H9 (cell line): ENCODE measurements at regions not wholly inside any gene's neighbourhood (a gene's known extent, or its start where the extent isn't known, plus 50 kb on each side); places are given as distances from the start of the nearest gene placed in this dataset.

Experiments used
- DNase-seq: peaks from one replicate; pipeline ENCODE4 v3.0.0-alpha.2; 2017
- H2AFZ ChIP-seq: one replicate; pipeline ENCODE4 v1.6.1; 2013; ENCODE audit warnings: mild to moderate bottlenecking, low read length, control low read depth, moderate library complexity
- H2AK5ac ChIP-seq: 2 replicates; pipeline ENCODE4 v1.6.1; 2013; ENCODE audit warnings: low read length, control low read depth, mixed read lengths; ENCODE audit not compliant: insufficient read length
- H2BK120ac ChIP-seq: one replicate; pipeline ENCODE4 v1.6.1; 2013; ENCODE audit warnings: low read depth, mild to moderate bottlenecking, low read length, control low read depth, inconsistent platforms; ENCODE audit not compliant: poor library complexity, severe bottlenecking
- H2BK12ac ChIP-seq: 2 replicates; pipeline ENCODE4 v1.6.1; 2013; ENCODE audit warnings: low read length, control low read depth, mixed read lengths, low read depth; ENCODE audit not compliant: insufficient read length
- H2BK15ac ChIP-seq: 2 replicates; pipeline ENCODE4 v1.6.1; 2013; ENCODE audit warnings: low read depth, low read length, control low read depth
- H2BK20ac ChIP-seq: one replicate; pipeline ENCODE4 v1.6.1; 2013; ENCODE audit warnings: low read depth, mild to moderate bottlenecking, low read length, control low read depth, inconsistent platforms; ENCODE audit not compliant: poor library complexity, severe bottlenecking
- H2BK5ac ChIP-seq: 2 replicates; pipeline ENCODE4 v1.6.1; 2013; ENCODE audit warnings: low read length, control low read depth, mixed read lengths; ENCODE audit not compliant: insufficient read length
- H3K14ac ChIP-seq: 2 replicates; pipeline ENCODE4 v1.6.1; 2013; ENCODE audit warnings: low read length, control low read depth; ENCODE audit not compliant: insufficient read depth
- H3K18ac ChIP-seq: 2 replicates; pipeline ENCODE4 v1.6.1; 2013; ENCODE audit warnings: low read depth, mild to moderate bottlenecking, mixed read lengths, low read length, control low read depth; ENCODE audit not compliant: insufficient read length
- H3K23ac ChIP-seq: 2 replicates; pipeline ENCODE4 v1.6.1; 2013; ENCODE audit warnings: low read length, control low read depth, mixed read lengths, low read depth; ENCODE audit not compliant: insufficient read length
- H3K23me2 ChIP-seq: 2 replicates; pipeline ENCODE4 v1.6.1; 2013; ENCODE audit warnings: low read depth, mild to moderate bottlenecking, mixed read lengths, low read length, control low read depth; ENCODE audit not compliant: insufficient read length, poor library complexity, severe bottlenecking
- H3K27ac ChIP-seq: 2 replicates; pipeline ENCODE4 v1.5.1; 2013; ENCODE audit warnings: low read length, control low read depth, mixed read lengths, low read depth; ENCODE audit not compliant: insufficient read length
- H3K27me3 ChIP-seq: 2 replicates; pipeline ENCODE4 v1.6.1; 2013; ENCODE audit warnings: low read length, control low read depth, inconsistent platforms; ENCODE audit not compliant: insufficient read depth
- H3K4ac ChIP-seq: 2 replicates; pipeline ENCODE4 v1.6.1; 2013; ENCODE audit warnings: low read depth, mild to moderate bottlenecking, control low read depth, inconsistent platforms, low read length, moderate library complexity
- H3K4me1 ChIP-seq: 2 replicates; pipeline ENCODE4 v1.6.1; 2013; ENCODE audit warnings: low read length, control low read depth, inconsistent platforms; ENCODE audit not compliant: insufficient read depth
- H3K4me2 ChIP-seq: 2 replicates; pipeline ENCODE4 v1.6.1; 2013; ENCODE audit warnings: low read length, control low read depth, mixed read lengths; ENCODE audit not compliant: insufficient read length, insufficient read depth
- H3K56ac ChIP-seq: 2 replicates; pipeline ENCODE4 v1.6.1; 2013; ENCODE audit warnings: low read depth, mild to moderate bottlenecking, mixed read lengths, low read length, control low read depth; ENCODE audit not compliant: insufficient read length
- H3K79me1 ChIP-seq: 2 replicates; pipeline ENCODE4 v1.6.1; 2013; ENCODE audit warnings: low read depth, mild to moderate bottlenecking, moderate library complexity, low read length, control low read depth, inconsistent platforms; ENCODE audit not compliant: insufficient read depth, poor library complexity, severe bottlenecking
- H3K79me2 ChIP-seq: 2 replicates; pipeline ENCODE4 v1.6.1; 2013; ENCODE audit warnings: low read length, control low read depth, inconsistent platforms; ENCODE audit not compliant: insufficient read depth
- H3K9ac ChIP-seq: 2 replicates; pipeline ENCODE4 v1.6.1; 2013; ENCODE audit warnings: low read length, control low read depth, mixed read lengths; ENCODE audit not compliant: insufficient read length; ENCODE audit errors: extremely low read depth
- H3K9me3 ChIP-seq: one replicate; pipeline ENCODE4 v1.6.1; 2013; ENCODE audit warnings: low read depth, low read length, inconsistent platforms; ENCODE audit not compliant: control insufficient read depth
- H3T11ph ChIP-seq: one replicate; pipeline ENCODE4 v1.6.1; 2013; ENCODE audit warnings: mild to moderate bottlenecking, low read length, control low read depth, inconsistent platforms
- H4K20me1 ChIP-seq: one replicate; pipeline ENCODE4 v1.6.1; 2013; ENCODE audit not compliant: control insufficient read depth, insufficient read length, insufficient read depth
- H4K5ac ChIP-seq: 2 replicates; pipeline ENCODE4 v1.6.1; 2013; ENCODE audit warnings: low read depth, mild to moderate bottlenecking, mixed read lengths, low read length, control low read depth; ENCODE audit not compliant: insufficient read length
- H4K8ac ChIP-seq: replicated peaks from 2 replicates; pipeline ENCODE4 v1.6.1; 2013; ENCODE audit warnings: low read length, control low read depth, mixed read lengths, low read depth; ENCODE audit not compliant: insufficient read length
- H4K91ac ChIP-seq: 2 replicates; pipeline ENCODE4 v1.6.1; 2013; ENCODE audit warnings: low read depth, mild to moderate bottlenecking, moderate library complexity, mixed read lengths, low read length, control low read depth; ENCODE audit not compliant: insufficient read length
- H3K27ac Mint-ChIP-seq, 3 experiments: 2 replicates in 2 of 3; 3 replicates in 1 of 3; pipeline ENCODE4 v1.8.0; 2020 to 2021; ENCODE audit warnings: mixed read lengths in 3 of 3, mild to moderate bottlenecking in 1 of 3, moderate library complexity in 1 of 3
- H3K27me3 Mint-ChIP-seq: 2 replicates; pipeline ENCODE4 v1.8.0; 2021; ENCODE audit warnings: low read depth, mild to moderate bottlenecking, moderate library complexity, mixed read lengths
- H3K36me3 Mint-ChIP-seq, 3 experiments: 2 replicates in 2 of 3; 3 replicates in 1 of 3; pipeline ENCODE4 v1.8.0; 2020 to 2021; ENCODE audit warnings: low read depth in 3 of 3, mixed read lengths in 3 of 3; ENCODE audit not compliant: insufficient read depth in 1 of 3
- H3K4me1 Mint-ChIP-seq, 2 experiments: 2 replicates each; pipeline ENCODE4 v1.8.0; 2020; ENCODE audit warnings: mixed read lengths in 2 of 2
- H3K4me3 Mint-ChIP-seq, 2 experiments: 2 replicates in 1 of 2; 3 replicates in 1 of 2; pipeline ENCODE4 v1.8.0; 2020 to 2021; ENCODE audit warnings: mild to moderate bottlenecking in 2 of 2, mixed read lengths in 2 of 2, moderate library complexity in 1 of 2
- H3K9me3 Mint-ChIP-seq, 2 experiments: 2 replicates in 1 of 2; 3 replicates in 1 of 2; pipeline ENCODE4 v1.8.0; 2020; ENCODE audit warnings: mild to moderate bottlenecking in 2 of 2, mixed read lengths in 2 of 2, moderate library complexity in 1 of 2
- WGBS: extraction: QIAGEN DNeasy Blood & Tissue Kit; methylation state at CpG from one replicate; pipeline ENCODE4 v1.1.7; 2013; ENCODE audit warnings: missing lambda C conversion rate, low lambda C conversion rate, mixed read lengths; ENCODE audit not compliant: insufficient read length; ENCODE audit errors: extremely low coverage; 5-methylcytosine and 5-hydroxymethylcytosine counted together
- TF ChIP-seq, protein P1 (sequence below): fragments of 200-600 bp; sonication (generic); conservative IDR thresholded peaks from 3 replicates; pipeline ENCODE4 v1.8.0; 2021; ENCODE audit warnings: antibody characterized with exemption, mild to moderate bottlenecking

DNA sequence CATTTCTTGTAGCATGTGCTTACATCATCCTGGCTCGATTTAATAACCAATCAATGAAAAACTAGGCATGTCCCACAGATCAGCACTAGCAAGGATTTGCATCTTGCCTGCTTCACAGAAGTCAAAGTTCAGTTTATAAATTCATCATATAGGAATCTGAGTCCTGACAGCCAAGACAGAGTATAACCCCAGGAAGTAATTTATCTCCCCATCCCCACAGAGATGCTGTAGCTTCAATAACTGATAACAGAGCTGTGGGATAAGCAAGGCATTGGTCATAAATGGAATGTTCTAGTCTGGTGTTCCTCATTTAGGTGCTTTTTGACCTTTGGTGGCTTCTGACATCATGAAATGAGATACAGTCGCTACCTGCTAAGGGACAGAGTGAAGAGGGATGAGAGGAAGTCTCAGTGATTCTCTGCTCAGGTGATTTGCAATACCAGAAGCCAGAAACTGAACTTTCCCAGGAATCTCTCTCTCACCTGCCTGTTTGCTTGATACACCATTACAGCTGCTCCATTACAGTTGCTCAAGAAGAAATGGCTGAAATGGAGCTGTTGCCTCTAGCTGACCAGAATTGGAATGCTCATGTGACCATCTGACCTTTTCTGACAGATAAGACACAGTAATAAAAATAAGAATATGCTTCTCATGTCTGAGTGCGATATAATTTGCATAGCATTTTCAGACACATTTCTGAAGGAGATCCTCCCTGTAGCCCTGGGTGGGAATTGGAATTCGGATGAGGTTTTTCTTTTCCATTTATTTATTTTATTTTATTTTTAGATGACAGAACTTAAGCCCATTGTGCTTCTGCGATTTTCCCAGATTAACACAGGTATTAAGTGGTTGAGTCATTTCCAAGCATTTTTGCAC, 217.1 kb upstream of the KCNMB2 start:
- no peak overlapping the region for H4K5ac ChIP-seq
- H3K27me3 ChIP-seq = no peaks in the 10 kb centered on the region
- no peak overlapping the region for H2BK5ac ChIP-seq
- H2BK15ac ChIP-seq = no peak overlapping the region
- H3K14ac ChIP-seq = no peak overlapping the region
- H2BK120ac ChIP-seq = no peak overlapping the region
- Mint-ChIP-seq H3K4me3 (no peak overlapping the region), H3K27ac (no peak overlapping the region), H3K9me3 (no peaks in the 10 kb centered on the region; a peak in 1 of 5 replicates), H3K36me3 (no peaks in the 10 kb centered on the region), H3K4me1 (peaks cover 0 to 4% of the 10 kb centered on the region in 2 experiments; a peak in 3 of 4 replicates), H3K27me3 (no peaks in the 10 kb centered on the region)
- DNase-seq = no peak
- H3K79me2 ChIP-seq = no peaks in the 10 kb centered on the region
- H3K56ac ChIP-seq = no peak overlapping the region
- no peak overlapping the region for H2AK5ac ChIP-seq
- H3T11ph ChIP-seq = no peak overlapping the region
- H3K79me1 ChIP-seq = no peaks in the 10 kb centered on the region
- no peak overlapping the region for H3K4ac ChIP-seq
- no peak overlapping the region for H2BK12ac ChIP-seq
- H2BK20ac ChIP-seq = no peak overlapping the region
- no peak overlapping the region for H4K8ac ChIP-seq
- WGBS = no CpG with 5 or more reads among the region's 5 CpGs
- no peak overlapping the region for H3K27ac ChIP-seq
- H3K9ac ChIP-seq = no peak overlapping the region
- TF ChIP-seq, protein P1, sequence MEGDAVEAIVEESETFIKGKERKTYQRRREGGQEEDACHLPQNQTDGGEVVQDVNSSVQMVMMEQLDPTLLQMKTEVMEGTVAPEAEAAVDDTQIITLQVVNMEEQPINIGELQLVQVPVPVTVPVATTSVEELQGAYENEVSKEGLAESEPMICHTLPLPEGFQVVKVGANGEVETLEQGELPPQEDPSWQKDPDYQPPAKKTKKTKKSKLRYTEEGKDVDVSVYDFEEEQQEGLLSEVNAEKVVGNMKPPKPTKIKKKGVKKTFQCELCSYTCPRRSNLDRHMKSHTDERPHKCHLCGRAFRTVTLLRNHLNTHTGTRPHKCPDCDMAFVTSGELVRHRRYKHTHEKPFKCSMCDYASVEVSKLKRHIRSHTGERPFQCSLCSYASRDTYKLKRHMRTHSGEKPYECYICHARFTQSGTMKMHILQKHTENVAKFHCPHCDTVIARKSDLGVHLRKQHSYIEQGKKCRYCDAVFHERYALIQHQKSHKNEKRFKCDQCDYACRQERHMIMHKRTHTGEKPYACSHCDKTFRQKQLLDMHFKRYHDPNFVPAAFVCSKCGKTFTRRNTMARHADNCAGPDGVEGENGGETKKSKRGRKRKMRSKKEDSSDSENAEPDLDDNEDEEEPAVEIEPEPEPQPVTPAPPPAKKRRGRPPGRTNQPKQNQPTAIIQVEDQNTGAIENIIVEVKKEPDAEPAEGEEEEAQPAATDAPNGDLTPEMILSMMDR = no peak
- no peak overlapping the region for H4K91ac ChIP-seq
- no peak overlapping the region for H3K23ac ChIP-seq
- H4K20me1 ChIP-seq = no peaks in the 10 kb centered on the region
- no peaks in the 10 kb centered on the region for H3K23me2 ChIP-seq
- no peaks in the 10 kb centered on the region for H3K4me1 ChIP-seq
- H3K9me3 ChIP-seq = no peaks in the 10 kb centered on the region
- no peak overlapping the region for H3K18ac ChIP-seq
- H2AFZ ChIP-seq = no peak overlapping the region
- H3K4me2 ChIP-seq = no peak overlapping the region
